H1 (cell line): ENCODE measurements at regions not wholly inside any gene's neighbourhood (a gene's known extent, or its start where the extent isn't known, plus 50 kb on each side); places are given as distances from the start of the nearest gene placed in this dataset.

Source experiments
- ASH2L ChIP-seq: fragments of 200-600, 300-600 bp; sonication (generic); IDR thresholded peaks from one replicate; pipeline ENCODE4 v1.7.1; 2017; ENCODE audit warnings: low read length
- BRCA1 ChIP-seq: IDR thresholded peaks from 2 replicates; pipeline ENCODE4 v1.6.1; 2012; ENCODE audit warnings: low read depth, low read length, improper control_type of control experiment
- NANOG ChIP-seq: IDR thresholded peaks from 2 replicates; pipeline ENCODE4 v1.6.1; 2011; ENCODE audit warnings: low read length, low read depth, mild to moderate bottlenecking, inconsistent platforms; ENCODE audit not compliant: insufficient read depth, poor library complexity, severe bottlenecking
- RBBP5 ChIP-seq: IDR thresholded peaks from 2 replicates; pipeline ENCODE4 v1.7.1; 2012; ENCODE audit warnings: low read depth, mild to moderate bottlenecking, inconsistent platforms, low read length, moderate library complexity, borderline replicate concordance

DNA sequence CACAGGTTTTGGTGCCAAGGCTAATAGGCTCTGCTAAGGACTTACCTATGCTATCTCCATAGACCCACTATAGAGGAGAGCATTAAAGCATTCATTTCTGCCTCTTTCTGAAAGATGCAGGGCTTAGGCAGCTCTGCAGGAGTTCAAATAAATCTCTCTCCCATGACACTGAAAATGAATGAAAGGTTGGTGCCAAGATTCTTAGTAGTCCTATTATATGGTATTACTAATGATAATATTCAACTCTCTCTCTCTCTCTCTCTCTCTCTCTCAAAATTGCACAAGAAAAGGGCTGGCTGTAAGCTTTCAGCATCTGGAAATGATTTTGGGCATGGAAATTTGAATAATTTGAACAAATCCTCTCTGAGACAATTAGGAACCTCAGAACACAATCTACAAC, 433.7 kb downstream of the MBD2 start (continued):
- TF ChIP-seq BRCA1 (no peak), RBBP5 (no peak), ASH2L (no peak), NANOG (no peak)
